Right lobe of liver (tissue), 6 donors: ENCODE measurements at regions not wholly inside any gene's neighbourhood (a gene's known extent, or its start where the extent isn't known, plus 50 kb on each side); places are given as distances from the start of the nearest gene placed in this dataset.

Source experiments
- ATAC-seq, 4 donors: fragments of 200-7000 bp; cut with Tn5 transposase; one replicate each; pipeline ENCODE4 v1.9.1; 2020; ENCODE audit warnings: mild to moderate bottlenecking in 4 of 4, moderate library complexity in 4 of 4
- DNase-seq, 3 donors: peaks; one replicate each; pipeline ENCODE4 v3.0.0-alpha.2; 2020
- H3K27ac ChIP-seq, 3 donors: fragments of 200-600 bp; one replicate each; pipeline ENCODE4 v1.8.0; 2022
- H3K27me3 ChIP-seq, 2 donors: fragments of 200-600 bp; one replicate each; pipeline ENCODE4 v1.8.0; 2022
- H3K36me3 ChIP-seq, 4 donors: fragments of 200-600 bp; sonication (generic) in 1 of 4; one replicate each; pipeline versions ENCODE4 v1.5.1 to v1.8.0; 2017 to 2022; ENCODE audit warnings: control low read depth in 1 of 4
- H3K4me1 ChIP-seq, 4 donors: fragments of 200-600 bp; sonication (generic) in 1 of 4; one replicate each; pipeline versions ENCODE4 v1.5.1 to v1.8.0; 2017 to 2022; ENCODE audit warnings: control low read depth in 1 of 4
- H3K4me3 ChIP-seq, 3 donors: fragments of 200-600 bp; one replicate each; pipeline ENCODE4 v1.8.0; 2022
- H3K9me3 ChIP-seq, 4 donors: fragments of 200-600 bp; sonication (generic) in 1 of 4; one replicate each; pipeline versions ENCODE4 v1.5.1 to v1.8.0; 2017 to 2022; ENCODE audit warnings: control low read depth in 1 of 4
- POLR2A ChIP-seq: fragments of 450-650 bp; IDR thresholded peaks from one replicate; pipeline ENCODE4 v1.6.1; 2017; ENCODE audit warnings: antibody characterized with exemption, mild to moderate bottlenecking
- WGBS: methylation state at CpG from one replicate; pipeline ENCODE4 v1.1.6; 2018; ENCODE audit warnings: low coverage, low lambda C conversion rate; ENCODE audit not compliant: insufficient coverage; ENCODE audit errors: missing lambda C conversion rate; 5-methylcytosine and 5-hydroxymethylcytosine counted together
- intact Hi-C, 2 donors: fragments of 100-400 bp; cut with DNase I; formaldehyde crosslinking; loops; one replicate each; pipeline versions ENCODE4 v1.11.2 to v1.14.1; 2022
- TF ChIP-seq, protein P1 (sequence below), 4 donors: fragments of 200-600 bp in 3 of 4; fragments of 450-650 bp in 1 of 4; IDR thresholded peaks; one replicate each; pipeline versions ENCODE4 v1.5.1 to v1.8.0; 2016 to 2022; ENCODE audit warnings: antibody characterized with exemption in 4 of 4, mild to moderate bottlenecking in 2 of 4
- donor health status: DM: no; HTN: yes; CAD: no.
- donor health status: DM: no; HTN: no; CAD: no.
- donor health status: DM: no; HTN: no; CAD: no.
- donor health status: DM: no; HTN: yes; CAD: no.
- donor health status: DM: no; HTN: yes; CAD: no.

GRCh38 chr5:17019324-17019723 is 83.2 kb upstream of the MYO10 start:
- intact Hi-C loops, result no loop called here
- TF ChIP-seq, protein P1, sequence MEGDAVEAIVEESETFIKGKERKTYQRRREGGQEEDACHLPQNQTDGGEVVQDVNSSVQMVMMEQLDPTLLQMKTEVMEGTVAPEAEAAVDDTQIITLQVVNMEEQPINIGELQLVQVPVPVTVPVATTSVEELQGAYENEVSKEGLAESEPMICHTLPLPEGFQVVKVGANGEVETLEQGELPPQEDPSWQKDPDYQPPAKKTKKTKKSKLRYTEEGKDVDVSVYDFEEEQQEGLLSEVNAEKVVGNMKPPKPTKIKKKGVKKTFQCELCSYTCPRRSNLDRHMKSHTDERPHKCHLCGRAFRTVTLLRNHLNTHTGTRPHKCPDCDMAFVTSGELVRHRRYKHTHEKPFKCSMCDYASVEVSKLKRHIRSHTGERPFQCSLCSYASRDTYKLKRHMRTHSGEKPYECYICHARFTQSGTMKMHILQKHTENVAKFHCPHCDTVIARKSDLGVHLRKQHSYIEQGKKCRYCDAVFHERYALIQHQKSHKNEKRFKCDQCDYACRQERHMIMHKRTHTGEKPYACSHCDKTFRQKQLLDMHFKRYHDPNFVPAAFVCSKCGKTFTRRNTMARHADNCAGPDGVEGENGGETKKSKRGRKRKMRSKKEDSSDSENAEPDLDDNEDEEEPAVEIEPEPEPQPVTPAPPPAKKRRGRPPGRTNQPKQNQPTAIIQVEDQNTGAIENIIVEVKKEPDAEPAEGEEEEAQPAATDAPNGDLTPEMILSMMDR (IDR thresholded peaks at IDR 0.05), result no peak
- no peak for TF ChIP-seq POLR2A
- Histone ChIP-seq H3K27ac (no peak overlapping the region), H3K4me3 (no peak overlapping the region), H3K27me3 (no peaks in the 10 kb centered on the region), H3K36me3 (no peaks in the 10 kb centered on the region), H3K4me1 (no peaks in the 10 kb centered on the region), H3K9me3 (no peaks in the 10 kb centered on the region)
- WGBS, result 64% methylated on average over 6 of the region's 6 CpGs
- DNase-seq (no peak), ATAC-seq (no peak)

DNA sequence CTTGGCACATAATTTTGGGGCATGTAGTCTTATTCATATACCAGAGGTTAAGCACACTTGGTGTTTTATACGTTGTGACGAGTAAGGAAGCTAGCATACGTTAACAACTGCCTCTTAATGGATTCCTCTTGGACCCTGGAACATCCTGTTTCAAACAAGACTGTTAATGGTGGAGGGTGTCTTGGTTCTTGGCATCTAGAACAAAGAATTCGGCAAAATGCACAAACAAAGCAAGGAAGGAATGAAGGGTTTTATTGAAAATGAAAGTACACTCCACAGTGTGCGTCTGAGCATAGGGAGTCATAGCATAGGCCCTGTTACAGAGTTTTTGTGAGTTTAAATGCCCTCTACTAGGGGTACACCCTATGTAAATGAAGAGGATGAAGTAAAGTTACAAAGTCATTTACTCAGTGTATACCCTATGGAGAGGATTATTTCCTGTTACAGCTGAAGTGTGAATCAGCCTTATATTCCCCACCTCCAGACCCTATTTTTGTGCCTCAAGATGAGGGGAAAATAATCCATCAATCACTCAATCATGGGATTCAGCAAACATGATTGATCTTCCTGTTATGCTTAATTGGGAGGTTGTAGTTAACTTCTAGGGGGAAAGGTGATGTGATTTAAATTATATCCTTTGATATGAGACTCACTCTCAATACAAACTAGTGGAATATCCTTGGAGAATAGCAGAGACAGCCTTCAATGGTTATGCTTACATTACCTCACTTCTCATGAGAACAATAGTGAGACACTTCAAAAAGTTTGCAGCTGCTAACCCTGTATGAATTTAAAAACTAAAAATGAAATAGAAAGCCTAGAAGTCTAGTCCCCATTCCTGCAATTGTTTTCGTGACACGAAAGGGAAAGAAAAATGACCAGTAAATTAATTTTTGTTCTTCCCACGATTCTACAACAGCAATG is 84.9 kb upstream of the MYO10 start:
- DNase-seq (no peak), ATAC-seq (peak in 3 of 4 donors; percentile 31 to 49 (median 45))
- peak overlapping the region in 1 of 3 donors; percentile 13 for H3K27ac ChIP-seq
- H3K9me3 ChIP-seq, result no peaks in the 10 kb centered on the region
- no peak overlapping the region for H3K4me3 ChIP-seq
- H3K4me1 ChIP-seq, result no peaks in the 10 kb centered on the region
- TF ChIP-seq, protein P1 (IDR thresholded peaks at IDR 0.05), result no peak
- TF ChIP-seq POLR2A, result no peak
- H3K27me3 ChIP-seq, result no peaks in the 10 kb centered on the region
- intact Hi-C loops, result no loop called here
- H3K36me3 ChIP-seq, result no peaks in the 10 kb centered on the region
- 59% methylated on average over 8 of the region's 8 CpGs for WGBS

DNA sequence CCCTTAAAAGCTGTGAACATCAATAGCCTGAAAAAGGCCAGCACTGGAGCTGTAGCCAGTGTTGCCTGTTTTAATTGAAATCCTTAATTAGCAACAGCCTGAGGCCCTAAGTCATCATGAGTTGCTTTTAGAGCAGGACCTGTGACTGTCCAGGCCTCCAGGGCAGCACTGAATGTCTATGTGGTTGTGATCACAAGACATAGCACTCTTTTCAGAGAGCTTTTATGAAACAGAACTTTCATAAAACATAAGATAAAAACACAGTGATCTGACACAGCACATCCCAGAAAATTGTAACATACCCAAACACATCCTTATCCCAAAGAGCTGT is 85.5 kb upstream of the MYO10 start:
- Histone ChIP-seq H3K27ac (no peak overlapping the region), H3K36me3 (no peaks in the 10 kb centered on the region), H3K4me3 (no peak overlapping the region), H3K9me3 (no peaks in the 10 kb centered on the region), H3K27me3 (no peaks in the 10 kb centered on the region), H3K4me1 (no peaks in the 10 kb centered on the region)
- DNase-seq (no peak), ATAC-seq (no peak)
- TF ChIP-seq POLR2A, result no peak
- TF ChIP-seq, protein P1 (IDR thresholded peaks at IDR 0.05), result no peak
- intact Hi-C loops, result no loop called here

DNA sequence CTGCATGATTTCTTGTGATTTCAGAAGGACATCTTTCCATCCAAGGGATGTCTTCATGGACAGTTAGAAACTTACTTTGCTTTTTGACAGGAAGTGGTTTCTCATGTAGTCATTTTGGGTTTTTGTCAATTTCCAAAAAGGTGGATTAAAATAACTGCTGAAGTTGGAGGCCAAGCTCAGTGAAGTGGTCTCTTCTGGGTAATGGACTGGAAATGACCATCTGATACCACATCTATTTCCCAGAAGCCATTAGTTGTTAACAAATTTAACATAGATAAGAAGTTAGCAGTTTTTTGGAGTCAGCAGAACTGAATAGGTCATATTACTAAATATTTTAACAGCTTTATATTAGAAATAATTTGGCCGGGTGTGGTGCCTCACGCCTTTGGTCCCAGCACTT is 86.2 kb upstream of the MYO10 start:
- H3K4me1 ChIP-seq, result no peaks in the 10 kb centered on the region
- H3K9me3 ChIP-seq, result no peaks in the 10 kb centered on the region
- H3K27me3 ChIP-seq, result no peaks in the 10 kb centered on the region
- DNase-seq (no peak), ATAC-seq (no peak)
- TF ChIP-seq, protein P1 (IDR thresholded peaks at IDR 0.05), result no peak
- TF ChIP-seq POLR2A, result no peak
- H3K36me3 ChIP-seq, result no peaks in the 10 kb centered on the region
- H3K27ac ChIP-seq, result no peak overlapping the region
- WGBS, result 86% methylated on average over 2 of the region's 2 CpGs
- intact Hi-C loops, result no loop called here
- H3K4me3 ChIP-seq, result no peak overlapping the region
